Liver (tissue), 8 donors: ENCODE measurements at regions not wholly inside any gene's neighbourhood (a gene's known extent, or its start where the extent isn't known, plus 50 kb on each side); places are given as distances from the start of the nearest gene placed in this dataset.

Source experiments
- DNase-seq: peaks from one replicate; pipeline ENCODE4 v3.0.0-alpha.2; 2017; ENCODE audit warnings: low spot score
- H3K27ac ChIP-seq, 2 donors: one replicate each; pipeline ENCODE4 v1.7.0; 2013; ENCODE audit warnings: inconsistent platforms in 2 of 2, low read length in 2 of 2, control low read depth in 1 of 2, low read depth in 1 of 2, mild to moderate bottlenecking in 1 of 2
- H3K27me3 ChIP-seq, 4 donors: one replicate each; pipeline versions ENCODE4 v1.6.1 to v1.7.0; 2013; ENCODE audit warnings: low read length in 3 of 4, inconsistent platforms in 1 of 4, mild to moderate bottlenecking in 1 of 4, moderate library complexity in 1 of 4; ENCODE audit not compliant: control insufficient read depth in 4 of 4, insufficient read depth in 4 of 4
- H3K36me3 ChIP-seq, 4 donors: one replicate each; pipeline versions ENCODE4 v1.6.1 to v1.7.0; 2013; ENCODE audit warnings: low read length in 3 of 4, mild to moderate bottlenecking in 3 of 4, low read depth in 1 of 4, moderate library complexity in 1 of 4; ENCODE audit not compliant: control insufficient read depth in 4 of 4, insufficient read depth in 3 of 4
- H3K4me1 ChIP-seq, 4 donors: one replicate each; pipeline versions ENCODE4 v1.6.1 to v1.7.0; 2013; ENCODE audit warnings: low read length in 3 of 4, mild to moderate bottlenecking in 3 of 4, moderate library complexity in 1 of 4; ENCODE audit not compliant: control insufficient read depth in 4 of 4, insufficient read depth in 4 of 4
- H3K4me3 ChIP-seq, 3 donors: one replicate each; pipeline versions ENCODE4 v1.6.1 to v1.7.0; 2013; ENCODE audit warnings: low read length in 3 of 3, control low read depth in 1 of 3, low read depth in 1 of 3, mild to moderate bottlenecking in 1 of 3
- H3K9ac ChIP-seq, 2 donors: one replicate each; pipeline ENCODE4 v1.7.0; 2013; ENCODE audit warnings: low read length in 2 of 2, mild to moderate bottlenecking in 2 of 2, moderate library complexity in 2 of 2, control low read depth in 1 of 2, low read depth in 1 of 2
- H3K9me3 ChIP-seq, 4 donors: one replicate each; pipeline versions ENCODE4 v1.6.1 to v1.7.0; 2013; ENCODE audit warnings: low read length in 3 of 4; ENCODE audit not compliant: control insufficient read depth in 4 of 4
- CTCF ChIP-seq: fragments of 150-350 bp; IDR thresholded peaks from 2 replicates; pipeline ENCODE4 v1.5.1; 2017; ENCODE audit warnings: improper control_type of control experiment, low read depth, low read length; ENCODE audit not compliant: missing input control
- FOXA2 ChIP-seq: IDR thresholded peaks from 2 replicates; pipeline ENCODE4 v1.6.1; 2016; ENCODE audit warnings: antibody characterized with exemption
- GABPA ChIP-seq, 2 donors: IDR thresholded peaks in 1 of 2; conservative IDR thresholded peaks in 1 of 2; 2 replicates each; pipeline ENCODE4 v1.6.1; 2016; ENCODE audit warnings: antibody characterized with exemption in 2 of 2, mild to moderate bottlenecking in 1 of 2, moderate library complexity in 1 of 2
- RAD21 ChIP-seq, 2 donors: IDR thresholded peaks; 2 replicates each; pipeline ENCODE4 v1.6.1; 2016; ENCODE audit warnings: antibody characterized with exemption in 2 of 2, mild to moderate bottlenecking in 2 of 2
- SP1 ChIP-seq: IDR thresholded peaks from 2 replicates; pipeline ENCODE4 v1.6.1; 2018; ENCODE audit warnings: antibody characterized with exemption, mild to moderate bottlenecking
- YY1 ChIP-seq: IDR thresholded peaks from 2 replicates; pipeline ENCODE4 v1.6.1; 2016; ENCODE audit warnings: antibody characterized with exemption, mild to moderate bottlenecking
- ZBTB33 ChIP-seq: IDR thresholded peaks from 2 replicates; pipeline ENCODE4 v1.6.1; 2016; ENCODE audit warnings: antibody characterized with exemption
- WGBS: extraction: QIAGEN DNeasy Blood & Tissue Kit; methylation state at CpG from one replicate; pipeline ENCODE4 v1.1.7; 2013; 5-methylcytosine and 5-hydroxymethylcytosine counted together
- TF ChIP-seq, protein P1 (sequence below): IDR thresholded peaks from 2 replicates; pipeline ENCODE4 v1.6.1; 2016; ENCODE audit warnings: antibody characterized with exemption, mild to moderate bottlenecking
- TF ChIP-seq, protein P2 (sequence below): IDR thresholded peaks from 2 replicates; pipeline ENCODE4 v1.6.1; 2016; ENCODE audit warnings: antibody characterized with exemption
- TF ChIP-seq, protein P3 (sequence below): IDR thresholded peaks from 2 replicates; pipeline ENCODE4 v1.6.1; 2016; ENCODE audit warnings: antibody characterized with exemption
- donor health status: healthy.
- donor health status: healthy.
- donor health status: healthy.
- donor health status: healthy.
- donor health status: healthy.

- TF ChIP-seq, protein P1, sequence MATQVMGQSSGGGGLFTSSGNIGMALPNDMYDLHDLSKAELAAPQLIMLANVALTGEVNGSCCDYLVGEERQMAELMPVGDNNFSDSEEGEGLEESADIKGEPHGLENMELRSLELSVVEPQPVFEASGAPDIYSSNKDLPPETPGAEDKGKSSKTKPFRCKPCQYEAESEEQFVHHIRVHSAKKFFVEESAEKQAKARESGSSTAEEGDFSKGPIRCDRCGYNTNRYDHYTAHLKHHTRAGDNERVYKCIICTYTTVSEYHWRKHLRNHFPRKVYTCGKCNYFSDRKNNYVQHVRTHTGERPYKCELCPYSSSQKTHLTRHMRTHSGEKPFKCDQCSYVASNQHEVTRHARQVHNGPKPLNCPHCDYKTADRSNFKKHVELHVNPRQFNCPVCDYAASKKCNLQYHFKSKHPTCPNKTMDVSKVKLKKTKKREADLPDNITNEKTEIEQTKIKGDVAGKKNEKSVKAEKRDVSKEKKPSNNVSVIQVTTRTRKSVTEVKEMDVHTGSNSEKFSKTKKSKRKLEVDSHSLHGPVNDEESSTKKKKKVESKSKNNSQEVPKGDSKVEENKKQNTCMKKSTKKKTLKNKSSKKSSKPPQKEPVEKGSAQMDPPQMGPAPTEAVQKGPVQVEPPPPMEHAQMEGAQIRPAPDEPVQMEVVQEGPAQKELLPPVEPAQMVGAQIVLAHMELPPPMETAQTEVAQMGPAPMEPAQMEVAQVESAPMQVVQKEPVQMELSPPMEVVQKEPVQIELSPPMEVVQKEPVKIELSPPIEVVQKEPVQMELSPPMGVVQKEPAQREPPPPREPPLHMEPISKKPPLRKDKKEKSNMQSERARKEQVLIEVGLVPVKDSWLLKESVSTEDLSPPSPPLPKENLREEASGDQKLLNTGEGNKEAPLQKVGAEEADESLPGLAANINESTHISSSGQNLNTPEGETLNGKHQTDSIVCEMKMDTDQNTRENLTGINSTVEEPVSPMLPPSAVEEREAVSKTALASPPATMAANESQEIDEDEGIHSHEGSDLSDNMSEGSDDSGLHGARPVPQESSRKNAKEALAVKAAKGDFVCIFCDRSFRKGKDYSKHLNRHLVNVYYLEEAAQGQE = no peak
- TF ChIP-seq, protein P2, sequence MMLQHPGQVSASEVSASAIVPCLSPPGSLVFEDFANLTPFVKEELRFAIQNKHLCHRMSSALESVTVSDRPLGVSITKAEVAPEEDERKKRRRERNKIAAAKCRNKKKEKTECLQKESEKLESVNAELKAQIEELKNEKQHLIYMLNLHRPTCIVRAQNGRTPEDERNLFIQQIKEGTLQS = no peak
- TF ChIP-seq SP1 = no peak
Observed at GRCh38 chr16:50887500-50888298, 145.8 kb downstream of the CYLD start (continued).

DNA sequence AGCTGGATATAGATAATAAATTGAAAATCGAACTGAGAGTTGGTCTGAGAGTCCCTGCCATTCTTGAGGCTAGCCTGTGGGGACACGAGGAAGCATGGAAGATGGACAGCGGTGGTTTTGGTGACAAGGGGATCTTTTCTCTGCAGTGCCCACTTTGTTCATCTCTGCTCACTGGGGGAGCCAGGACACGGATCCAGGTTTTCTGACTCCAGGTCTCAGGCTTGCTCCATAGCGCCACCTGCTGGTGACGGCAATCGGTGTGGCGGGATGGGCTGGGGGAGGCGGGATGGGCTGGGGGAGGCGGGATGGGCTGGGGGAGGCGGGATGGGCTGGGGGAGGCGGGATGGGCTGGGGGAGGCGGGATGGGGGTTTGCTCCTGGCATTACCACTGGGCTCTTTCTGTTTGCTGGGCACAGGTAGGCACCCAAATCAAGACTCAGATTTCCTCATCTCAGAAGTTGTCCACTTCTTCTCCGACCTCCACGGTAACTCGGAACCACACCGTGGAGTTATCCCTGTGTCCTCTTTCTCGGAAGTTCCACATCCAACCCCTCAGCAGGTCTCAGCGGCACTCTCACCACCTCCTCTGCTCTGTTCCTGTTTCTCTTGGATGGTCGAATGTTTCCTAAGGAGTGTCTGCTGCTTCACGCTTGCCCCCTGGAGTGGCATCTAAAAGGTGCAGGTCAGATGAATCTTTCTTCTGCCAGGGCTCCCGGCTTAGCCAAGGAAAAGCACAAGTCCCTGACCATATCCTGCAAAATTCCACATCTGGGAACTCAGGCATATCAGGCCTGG is 142.4 kb downstream of the CYLD start:
- 61% methylated on average over 22 of the region's 22 CpGs for WGBS
- TF ChIP-seq GABPA (IDR thresholded peaks at IDR 0.05 in 1 of 2, conservative IDR thresholded peaks at IDR 0.05 in 1 of 2) (no peak), ZBTB33 (no peak), YY1 (no peak), CTCF (no peak), FOXA2 (no peak), RAD21 (IDR thresholded peaks at IDR 0.05) (peak; percentile 20 to 71)
- TF ChIP-seq, protein P3, sequence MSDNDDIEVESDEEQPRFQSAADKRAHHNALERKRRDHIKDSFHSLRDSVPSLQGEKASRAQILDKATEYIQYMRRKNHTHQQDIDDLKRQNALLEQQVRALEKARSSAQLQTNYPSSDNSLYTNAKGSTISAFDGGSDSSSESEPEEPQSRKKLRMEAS = no peak
- TF ChIP-seq, protein P2 = no peak
- DNase-seq = peak; percentile 59

More for the DNA sequence above, 142.4 kb downstream of the CYLD start:
- Histone ChIP-seq H3K27ac (no peak overlapping the region), H3K27me3 (no peaks in the 10 kb centered on the region), H3K4me3 (no peak overlapping the region), H3K36me3 (no peaks in the 10 kb centered on the region), H3K4me1 (peaks cover 4 to 14% (median 5%) of the 10 kb centered on the region in 4 donors), H3K9ac (no peak overlapping the region), H3K9me3 (no peaks in the 10 kb centered on the region)
